A673 (cell line): ENCODE measurements at regions not wholly inside any gene's neighbourhood (a gene's known extent, or its start where the extent isn't known, plus 50 kb on each side); places are given as distances from the start of the nearest gene placed in this dataset.

ENCODE experiments used
- CTCF ChIP-seq: fragments of 300-800, 200-600 bp; sonication (generic); conservative IDR thresholded peaks from 2 replicates; pipeline ENCODE4 v1.5.1; 2017; ENCODE audit warnings: low read depth, mild to moderate bottlenecking, antibody characterized with exemption, low read length, moderate library complexity, mixed read lengths
- EZH2 ChIP-seq: fragments of 200-600 bp; sonication (generic); IDR thresholded peaks from 2 replicates; pipeline ENCODE4 v1.6.1; 2017; ENCODE audit warnings: borderline replicate concordance, low read depth, mild to moderate bottlenecking, mixed read lengths, antibody characterized with exemption, low read length; ENCODE audit not compliant: poor library complexity, severe bottlenecking

GRCh38 chr2:5946225-5947115 lies 254.3 kb downstream of the SOX11 start:
- TF ChIP-seq CTCF (no peak), EZH2 (no peak)
